PC-3 (cell line): ENCODE measurements at regions not wholly inside any gene's neighbourhood (a gene's known extent, or its start where the extent isn't known, plus 50 kb on each side); places are given as distances from the start of the nearest gene placed in this dataset.

Experiments used
- ATAC-seq: fragments of 200-7000 bp; cut with Tn5 transposase; 2 replicates; pipeline ENCODE4 v1.9.1; 2020; ENCODE audit warnings: mild to moderate bottlenecking, moderate library complexity
- BruUV-seq: library from RNA; stranded (reverse); fragments of 400-500 nt; replicated peaks from 2 replicates; lab custom pipeline; 2021; lab: Mats Ljungman, UMichigan
- CTCF ChIA-PET: fragments of 300-600 bp; sonication (Branson Sonifier 250); formaldehyde crosslinking; loops from one replicate; lab custom pipeline; 2022; ENCODE audit warnings: antibody characterized with exemption; lab: Charles Lee
- POLR2A ChIA-PET: fragments of 300-600 bp; sonication (Branson Sonifier 250); formaldehyde crosslinking; loops from one replicate; lab custom pipeline; 2022; ENCODE audit warnings: antibody characterized with exemption; ENCODE audit not compliant: unreplicated experiment; lab: Charles Lee
- DNase-seq: peaks from one replicate; pipeline ENCODE4 v3.0.0-alpha.2; 2015
- H2AFZ ChIP-seq: fragments of 300-600 bp; sonication (generic); 2 replicates; pipeline ENCODE4 v1.6.0; 2016; ENCODE audit warnings: antibody characterized with exemption, low read length
- H3F3A ChIP-seq: fragments of 300-600 bp; sonication (generic); one replicate; pipeline ENCODE4 v1.6.0; 2017; ENCODE audit warnings: antibody characterized with exemption, low read length, control low read depth, mild to moderate bottlenecking; ENCODE audit not compliant: unreplicated experiment
- H3K27ac ChIP-seq: fragments of 300-600 bp; sonication (generic); 2 replicates; pipeline ENCODE4 v1.5.1; 2016; ENCODE audit warnings: mild to moderate bottlenecking, low read length
- H3K27me3 ChIP-seq: fragments of 300-600 bp; sonication (generic); 2 replicates; pipeline ENCODE4 v1.6.1; 2016; ENCODE audit warnings: low read length, mixed read lengths
- H3K36me3 ChIP-seq: fragments of 300-600 bp; sonication (generic); 2 replicates; pipeline ENCODE4 v1.6.1; 2016; ENCODE audit warnings: low read depth, mixed run types, low read length, mixed read lengths
- H3K4me1 ChIP-seq: fragments of 300-600 bp; sonication (generic); 2 replicates; pipeline ENCODE4 v1.5.1; 2016; ENCODE audit warnings: low read length; ENCODE audit not compliant: insufficient read depth
- H3K4me2 ChIP-seq: fragments of 300-600 bp; sonication (generic); 2 replicates; pipeline ENCODE4 v1.6.0; 2016; ENCODE audit warnings: low read length
- H3K4me3 ChIP-seq: fragments of 300-600 bp; sonication (generic); 2 replicates; pipeline ENCODE4 v1.5.1; 2016; ENCODE audit warnings: mild to moderate bottlenecking, low read length, mixed read lengths
- H3K79me2 ChIP-seq: fragments of 300-600 bp; sonication (generic); 2 replicates; pipeline ENCODE4 v1.6.1; 2017; ENCODE audit warnings: low read length, mixed read lengths
- H3K9ac ChIP-seq: fragments of 300-600 bp; sonication (generic); 2 replicates; pipeline ENCODE4 v1.6.0; 2016; ENCODE audit warnings: mild to moderate bottlenecking, low read length
- H3K9me2 ChIP-seq: fragments of 300-600 bp; sonication (generic); replicated peaks from 2 replicates; pipeline ENCODE4 v1.6.1; 2016; ENCODE audit warnings: mixed run types, low read length, mixed read lengths
- H3K9me3 ChIP-seq: fragments of 300-600 bp; sonication (generic); 2 replicates; pipeline ENCODE4 v1.6.1; 2016; ENCODE audit warnings: low read length, mixed read lengths
- H4K20me1 ChIP-seq: fragments of 300-600 bp; sonication (generic); 2 replicates; pipeline ENCODE4 v1.6.1; 2016; ENCODE audit warnings: low read length, mixed read lengths
- CTCF ChIP-seq: fragments of 300-600 bp; sonication (generic); conservative IDR thresholded peaks from 2 replicates; pipeline ENCODE4 v1.5.1; 2017; ENCODE audit warnings: antibody characterized with exemption, low read depth, mild to moderate bottlenecking, low read length
- EZH2 ChIP-seq: fragments of 300-600 bp; sonication (generic); IDR thresholded peaks from one replicate; pipeline ENCODE4 v1.6.1; 2017; ENCODE audit warnings: antibody characterized with exemption, mild to moderate bottlenecking, low read length; ENCODE audit not compliant: unreplicated experiment
- EZH2phosphoT487 ChIP-seq: fragments of 300-600 bp; sonication (generic); IDR thresholded peaks from 2 replicates; pipeline ENCODE4 v1.6.1; 2018; ENCODE audit warnings: mild to moderate bottlenecking, antibody characterized with exemption, low read length, borderline replicate concordance
- intact Hi-C: fragments of 100-400 bp; cut with micrococcal nuclease; formaldehyde crosslinking; loops from 2 replicates; pipeline ENCODE4 v1.9.0; 2023

DNA sequence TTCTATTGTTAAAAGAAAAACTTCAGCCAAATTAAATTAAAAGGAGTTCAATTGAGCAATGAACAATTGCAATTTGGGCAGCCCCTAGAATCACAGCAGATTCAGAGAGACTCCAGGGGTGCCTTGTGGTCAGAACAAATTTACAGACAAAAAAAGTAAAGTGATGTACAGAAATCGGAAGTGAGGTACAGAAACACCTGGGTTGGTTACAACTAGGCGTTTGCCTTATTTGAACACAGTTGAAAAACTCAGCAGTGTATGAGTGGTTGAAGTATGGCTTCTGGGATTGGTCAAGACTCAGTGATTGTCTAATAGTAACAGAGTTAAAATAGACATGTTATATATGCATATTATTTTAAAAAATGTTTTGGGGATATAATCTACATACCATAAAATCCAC lies 98.5 kb upstream of the ZSWIM2 start:
- Histone ChIP-seq H3F3A (no peaks in the 10 kb centered on the region), H3K79me2 (no peaks in the 10 kb centered on the region), H3K27me3 (no peaks in the 10 kb centered on the region), H3K36me3 (no peaks in the 10 kb centered on the region), H3K4me2 (no peak overlapping the region), H4K20me1 (no peaks in the 10 kb centered on the region), H3K4me1 (peaks cover 22% of the 10 kb centered on the region), H3K27ac (no peak overlapping the region), H3K9me2 (no peaks in the 10 kb centered on the region), H2AFZ (no peak overlapping the region), H3K9ac (no peak overlapping the region), H3K4me3 (no peak overlapping the region), H3K9me3 (no peaks in the 10 kb centered on the region)
- intact Hi-C loops, result no loop called here
- DNase-seq (no peak), ATAC-seq (no peak)
- BruUV-seq, result no TSS peak
- CTCF ChIA-PET, result no interaction called here
- POLR2A ChIA-PET, result no interaction called here
- no peak for TF ChIP-seq CTCF
- TF ChIP-seq EZH2, result no peak
- no peak for TF ChIP-seq EZH2phosphoT487

- intact Hi-C loops, result no loop called here
- no peaks in the 10 kb centered on the region for H3K9me2 ChIP-seq
- no peaks in the 10 kb centered on the region for H4K20me1 ChIP-seq
- no peaks in the 10 kb centered on the region for H3K79me2 ChIP-seq
- no peak for ATAC-seq
- H3F3A ChIP-seq, result no peaks in the 10 kb centered on the region
- no peak overlapping the region for H3K9ac ChIP-seq
- H3K27ac ChIP-seq, result no peak overlapping the region
- H3K36me3 ChIP-seq, result no peaks in the 10 kb centered on the region
- BruUV-seq, result no TSS peak
- no peak overlapping the region for H2AFZ ChIP-seq
- POLR2A ChIA-PET, result no interaction called here
- H3K4me3 ChIP-seq, result no peak overlapping the region
- no peaks in the 10 kb centered on the region for H3K9me3 ChIP-seq
- peaks cover 19% of the 10 kb centered on the region for H3K4me1 ChIP-seq
- TF ChIP-seq EZH2 (no peak), EZH2phosphoT487 (no peak), CTCF (no peak)
- DNase-seq, result no peak
- CTCF ChIA-PET, result no interaction called here
- H3K27me3 ChIP-seq, result no peaks in the 10 kb centered on the region
- no peak overlapping the region for H3K4me2 ChIP-seq
These were observed 98.0 kb upstream of the ZSWIM2 start for GRCh38 chr2:186946896-186947467.

DNA sequence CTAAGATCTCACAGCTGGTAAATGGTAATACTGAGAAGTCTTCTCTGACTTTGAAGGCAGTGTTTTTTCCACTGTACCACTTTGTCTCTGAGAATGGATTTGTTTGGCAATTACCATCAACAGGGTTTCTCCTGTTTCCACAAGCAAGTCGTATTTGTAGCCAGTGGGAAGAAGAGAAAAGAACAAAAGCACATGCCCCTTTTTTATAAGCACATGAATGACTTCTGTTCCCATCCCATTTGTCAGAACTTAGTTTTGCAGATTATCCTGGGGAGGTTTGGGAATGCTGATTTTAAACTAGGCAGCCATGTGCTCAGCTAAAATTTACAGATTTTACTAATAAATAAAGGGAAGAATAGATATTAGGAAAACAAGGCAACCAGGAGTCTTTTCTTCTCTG lies 92.9 kb upstream of the ZSWIM2 start:
- intact Hi-C loops, result no loop called here
- CTCF ChIA-PET, result no interaction called here
- no TSS peak for BruUV-seq

More for the DNA sequence above, 92.9 kb upstream of the ZSWIM2 start:
- no peak overlapping the region for H3K9ac ChIP-seq
- H3K36me3 ChIP-seq, result no peaks in the 10 kb centered on the region
- H3K4me1 ChIP-seq, result no peaks in the 10 kb centered on the region
- DNase-seq (no peak), ATAC-seq (no peak)
- H3K9me2 ChIP-seq, result no peaks in the 10 kb centered on the region
- no peaks in the 10 kb centered on the region for H3F3A ChIP-seq
- no peak overlapping the region for H3K4me2 ChIP-seq
- no peaks in the 10 kb centered on the region for H3K27me3 ChIP-seq
- H3K9me3 ChIP-seq, result no peaks in the 10 kb centered on the region
- no peak overlapping the region for H3K27ac ChIP-seq
- H4K20me1 ChIP-seq, result no peaks in the 10 kb centered on the region
- H2AFZ ChIP-seq, result no peak overlapping the region
- POLR2A ChIA-PET, result no interaction called here
- no peaks in the 10 kb centered on the region for H3K79me2 ChIP-seq
- H3K4me3 ChIP-seq, result no peak overlapping the region
- TF ChIP-seq EZH2phosphoT487 (no peak), CTCF (no peak), EZH2 (no peak)
